ENCODE measurements at regions not wholly inside any gene's neighbourhood (a gene's known extent, or its start where the extent isn't known, plus 50 kb on each side); places are given as distances from the start of the nearest gene placed in this dataset.

GRCh38 chr15:35743321-35743720 lies 197.4 kb upstream of the DPH6 start:
- WGBS (ENCODE audit: insufficient coverage): no CpG with 5 or more reads among the region's 1 CpG
- H3K9ac ChIP-seq (ENCODE audit: low read length): no peak overlapping the region
- H3K4me2 ChIP-seq (replicated peaks; ENCODE audit: low read depth, low read length, poor library complexity, severe bottlenecking): no peak overlapping the region
- CTCF ChIA-PET: interaction anchor here (0.7 kb wide), 1 partner anchor 9 kb away, joined by 4 read pairs; no protein-coding TSS in a partner anchor
- H3K27me3 Mint-ChIP-seq: peaks cover 6% of the 10 kb centered on the region
- no peaks in the 10 kb centered on the region for H3K4me1 Mint-ChIP-seq
- no peak for ATAC-seq (ENCODE audit: low read depth)
- no peaks in the 10 kb centered on the region for H3K9me3 Mint-ChIP-seq (ENCODE audit: insufficient read depth)
- POLR2A ChIA-PET: no interaction called here
- intact Hi-C loops (cut with micrococcal nuclease): no loop called here
- H3K4me3 ChIP-seq (ENCODE audit: control extremely low read depth in 1 of 5, extremely low read depth in 1 of 5, insufficient read depth in 1 of 5, low read depth in 2 of 5, low read length in 4 of 5): no peak overlapping the region
- no peak overlapping the region for H3K27ac Mint-ChIP-seq
- no peak overlapping the region for H3K4me3 Mint-ChIP-seq
- H3K79me2 ChIP-seq (ENCODE audit: control insufficient read depth, insufficient read depth, low read length): no peaks in the 10 kb centered on the region
- no peaks in the 10 kb centered on the region for H3K27me3 ChIP-seq (replicated peaks in 1 of 4; ENCODE audit: control extremely low read depth in 1 of 4, control insufficient read depth in 3 of 4, insufficient read depth in 4 of 4, low read length in 3 of 4)
- TF ChIP-seq EZH2 (IDR thresholded peaks at IDR 0.05; ENCODE audit: borderline replicate concordance, insufficient read depth, low read depth, low read length, poor library complexity, severe bottlenecking) (no peak), CTCF (IDR thresholded peaks at IDR 0.05) (no peak)
- no peaks in the 10 kb centered on the region for H4K20me1 ChIP-seq (ENCODE audit: control insufficient read depth, insufficient read depth, low read length, poor library complexity, severe bottlenecking)
- no peak for DNase-seq
- H3K4me1 ChIP-seq (ENCODE audit: control insufficient read depth in 2 of 2, insufficient read depth in 2 of 2, low read length in 2 of 2): no peaks in the 10 kb centered on the region
- H3K9me3 ChIP-seq (ENCODE audit: control extremely low read depth in 1 of 3, control insufficient read depth in 2 of 3, insufficient read depth in 1 of 3, low read length in 2 of 3): no peaks in the 10 kb centered on the region
- H3K36me3 ChIP-seq (replicated peaks in 1 of 2; ENCODE audit: control extremely low read depth in 1 of 2, control insufficient read depth in 1 of 2, extremely low read depth in 1 of 2, insufficient read depth in 2 of 2, low read length in 1 of 2): no peaks in the 10 kb centered on the region
- H3K27ac ChIP-seq (ENCODE audit: low read length in 2 of 2): no peak overlapping the region
- no peak overlapping the region for H2AFZ ChIP-seq (ENCODE audit: insufficient read depth, low read depth, low read length, poor library complexity, severe bottlenecking)

- no peak overlapping the region for H3K27ac ChIP-seq (ENCODE audit: low read length in 2 of 2)
- Mint-ChIP-seq H3K9me3 (ENCODE audit: insufficient read depth) (no peaks in the 10 kb centered on the region), H3K4me1 (no peaks in the 10 kb centered on the region), H3K27ac (no peak overlapping the region), H3K4me3 (no peak overlapping the region), H3K27me3 (peaks cover 6% of the 10 kb centered on the region)
- ChIA-PET CTCF (interaction anchor here (1.5 kb wide), 1 partner anchor 10 kb away, joined by 5 read pairs; no protein-coding TSS in a partner anchor), POLR2A (no interaction called here)
- H3K4me2 ChIP-seq (replicated peaks; ENCODE audit: low read depth, low read length, poor library complexity, severe bottlenecking): no peak overlapping the region
- no peaks in the 10 kb centered on the region for H4K20me1 ChIP-seq (ENCODE audit: control insufficient read depth, insufficient read depth, low read length, poor library complexity, severe bottlenecking)
- intact Hi-C loops (cut with micrococcal nuclease): no loop called here
- H3K79me2 ChIP-seq (ENCODE audit: control insufficient read depth, insufficient read depth, low read length): no peaks in the 10 kb centered on the region
- no peak overlapping the region for H3K9ac ChIP-seq (ENCODE audit: low read length)
- no peaks in the 10 kb centered on the region for H3K9me3 ChIP-seq (ENCODE audit: control extremely low read depth in 1 of 3, control insufficient read depth in 2 of 3, insufficient read depth in 1 of 3, low read length in 2 of 3)
- H3K4me3 ChIP-seq (ENCODE audit: control extremely low read depth in 1 of 5, extremely low read depth in 1 of 5, insufficient read depth in 1 of 5, low read depth in 2 of 5, low read length in 4 of 5): no peak overlapping the region
- H2AFZ ChIP-seq (ENCODE audit: insufficient read depth, low read depth, low read length, poor library complexity, severe bottlenecking): no peak overlapping the region
- no peaks in the 10 kb centered on the region for H3K36me3 ChIP-seq (replicated peaks in 1 of 2; ENCODE audit: control extremely low read depth in 1 of 2, control insufficient read depth in 1 of 2, extremely low read depth in 1 of 2, insufficient read depth in 2 of 2, low read length in 1 of 2)
- ATAC-seq (ENCODE audit: low read depth): no peak
- H3K4me1 ChIP-seq (ENCODE audit: control insufficient read depth in 2 of 2, insufficient read depth in 2 of 2, low read length in 2 of 2): no peaks in the 10 kb centered on the region
- no peak for DNase-seq
- H3K27me3 ChIP-seq (replicated peaks in 1 of 4; ENCODE audit: control extremely low read depth in 1 of 4, control insufficient read depth in 3 of 4, insufficient read depth in 4 of 4, low read length in 3 of 4): no peaks in the 10 kb centered on the region
- TF ChIP-seq CTCF (IDR thresholded peaks at IDR 0.05) (no peak), EZH2 (IDR thresholded peaks at IDR 0.05; ENCODE audit: borderline replicate concordance, insufficient read depth, low read depth, low read length, poor library complexity, severe bottlenecking) (no peak)
Observed at GRCh38 chr15:35746121-35746520, 200.2 kb upstream of the DPH6 start.
